Fibroblast of lung (primary cell): ENCODE measurements at regions not wholly inside any gene's neighbourhood (a gene's known extent, or its start where the extent isn't known, plus 50 kb on each side); places are given as distances from the start of the nearest gene placed in this dataset.

Experiments
- CTCF ChIP-seq, 2 donors: IDR thresholded peaks in 1 of 2; conservative IDR thresholded peaks in 1 of 2; 1 replicate in 1 of 2; 2 replicates in 1 of 2; pipeline ENCODE4 v1.5.1; 2011 to 2012; ENCODE audit warnings: low read length in 2 of 2, control low read depth in 1 of 2, inconsistent platforms in 1 of 2, low read depth in 1 of 2, mild to moderate bottlenecking in 1 of 2
- EZH2 ChIP-seq: IDR thresholded peaks from 2 replicates; pipeline ENCODE4 v1.5.1; 2012; ENCODE audit warnings: low read length, control low read depth, mild to moderate bottlenecking; ENCODE audit errors: missing control alignments

- TF ChIP-seq CTCF (conservative IDR thresholded peaks at IDR 0.05 in 1 of 2, IDR thresholded peaks at IDR 0.05 in 1 of 2; ENCODE audit: low read depth in 1 of 2, low read length in 2 of 2) (no peak), EZH2 (no peak)
Observed at GRCh38 chr5:77909237-77909636, 133.1 kb upstream of the TBCA start.
